BJ (cell line): ENCODE measurements at regions not wholly inside any gene's neighbourhood (a gene's known extent, or its start where the extent isn't known, plus 50 kb on each side); places are given as distances from the start of the nearest gene placed in this dataset.

Experiments
- CTCF ChIA-PET: fragments of 350-600 bp; formaldehyde crosslinking; extraction: SDS; loops from one replicate; lab custom pipeline; 2021; ENCODE audit warnings: antibody characterized with exemption, inconsistent platforms; lab: Yijun Ruan, JAX
- POLR2A ChIA-PET: fragments of 300-600 bp; sonication (Branson Sonifier 250); formaldehyde crosslinking; extraction: SDS; loops from one replicate; lab custom pipeline; 2021; ENCODE audit warnings: antibody characterized with exemption; lab: Charles Lee
- DNase-seq: peaks from one replicate; pipeline ENCODE4 v3.0.0-alpha.2; 2011; ENCODE audit warnings: low read depth
- H3K27me3 ChIP-seq: 2 replicates; pipeline ENCODE4 v1.6.0; 2011; ENCODE audit warnings: low read length; ENCODE audit not compliant: control insufficient read depth, insufficient read depth
- H3K36me3 ChIP-seq: 2 replicates; pipeline ENCODE4 v1.5.1; 2011; ENCODE audit warnings: low read length; ENCODE audit not compliant: control insufficient read depth, insufficient read depth
- H3K4me3 ChIP-seq: 2 replicates; pipeline ENCODE4 v1.5.1; 2011; ENCODE audit warnings: low read depth, mild to moderate bottlenecking, control low read depth, low read length
- TF ChIP-seq, protein P1 (sequence below): IDR thresholded peaks from 2 replicates; pipeline ENCODE4 v1.5.1; 2011; ENCODE audit warnings: low read depth, mild to moderate bottlenecking, control low read depth, inconsistent platforms, low read length, moderate library complexity; ENCODE audit not compliant: insufficient read depth

DNA sequence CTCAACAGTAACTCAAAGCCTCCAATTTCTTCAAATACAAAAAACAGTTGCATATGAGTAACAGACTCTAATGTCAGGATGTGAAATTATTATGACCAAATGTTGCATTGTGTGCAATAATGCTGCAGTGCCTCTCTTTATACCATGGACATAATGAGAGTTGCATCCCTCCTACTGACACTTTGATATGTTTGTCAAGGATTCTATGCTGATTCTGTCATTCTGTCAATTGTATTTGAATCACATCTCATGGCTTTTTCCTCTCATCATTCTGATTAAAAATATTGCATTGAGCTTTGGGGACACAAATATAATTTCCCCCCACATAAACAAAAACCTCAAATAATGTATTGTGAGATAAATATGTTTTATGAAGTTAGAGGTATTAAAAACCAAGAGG is 84.6 kb upstream of the SGCE start:
- POLR2A ChIA-PET, result no interaction called here
- no peak overlapping the region for H3K4me3 ChIP-seq
- TF ChIP-seq, protein P1, sequence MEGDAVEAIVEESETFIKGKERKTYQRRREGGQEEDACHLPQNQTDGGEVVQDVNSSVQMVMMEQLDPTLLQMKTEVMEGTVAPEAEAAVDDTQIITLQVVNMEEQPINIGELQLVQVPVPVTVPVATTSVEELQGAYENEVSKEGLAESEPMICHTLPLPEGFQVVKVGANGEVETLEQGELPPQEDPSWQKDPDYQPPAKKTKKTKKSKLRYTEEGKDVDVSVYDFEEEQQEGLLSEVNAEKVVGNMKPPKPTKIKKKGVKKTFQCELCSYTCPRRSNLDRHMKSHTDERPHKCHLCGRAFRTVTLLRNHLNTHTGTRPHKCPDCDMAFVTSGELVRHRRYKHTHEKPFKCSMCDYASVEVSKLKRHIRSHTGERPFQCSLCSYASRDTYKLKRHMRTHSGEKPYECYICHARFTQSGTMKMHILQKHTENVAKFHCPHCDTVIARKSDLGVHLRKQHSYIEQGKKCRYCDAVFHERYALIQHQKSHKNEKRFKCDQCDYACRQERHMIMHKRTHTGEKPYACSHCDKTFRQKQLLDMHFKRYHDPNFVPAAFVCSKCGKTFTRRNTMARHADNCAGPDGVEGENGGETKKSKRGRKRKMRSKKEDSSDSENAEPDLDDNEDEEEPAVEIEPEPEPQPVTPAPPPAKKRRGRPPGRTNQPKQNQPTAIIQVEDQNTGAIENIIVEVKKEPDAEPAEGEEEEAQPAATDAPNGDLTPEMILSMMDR, result no peak
- DNase-seq, result no peak
- no peaks in the 10 kb centered on the region for H3K36me3 ChIP-seq
- H3K27me3 ChIP-seq, result no peaks in the 10 kb centered on the region; the same call in 1 of the 2 replicates
- CTCF ChIA-PET, result no interaction called here

DNA sequence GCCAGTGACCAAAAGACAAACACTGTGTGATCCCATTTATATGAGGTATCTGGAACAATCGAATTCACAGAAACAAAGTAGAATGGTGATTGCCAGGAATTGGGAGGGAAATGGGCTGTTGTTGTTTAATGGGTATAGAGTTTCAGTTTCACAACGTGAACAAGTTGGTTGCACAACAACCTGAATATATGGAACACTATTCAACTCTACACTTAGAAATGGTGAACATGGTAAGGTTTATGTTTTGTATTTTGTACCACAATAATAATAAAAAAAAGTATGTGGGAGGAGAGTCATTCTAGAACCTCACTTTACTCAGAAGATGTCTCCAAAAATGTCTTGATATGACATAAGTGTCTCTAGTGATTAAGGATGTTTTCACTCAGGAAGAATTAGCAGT is 85.2 kb upstream of the SGCE start:
- CTCF ChIA-PET, result no interaction called here
- no peak for DNase-seq
- Histone ChIP-seq H3K27me3 (no peaks in the 10 kb centered on the region; the same call in 1 of the 2 replicates), H3K36me3 (no peaks in the 10 kb centered on the region), H3K4me3 (no peak overlapping the region)
- POLR2A ChIA-PET, result no interaction called here
- TF ChIP-seq, protein P1, result no peak

DNA sequence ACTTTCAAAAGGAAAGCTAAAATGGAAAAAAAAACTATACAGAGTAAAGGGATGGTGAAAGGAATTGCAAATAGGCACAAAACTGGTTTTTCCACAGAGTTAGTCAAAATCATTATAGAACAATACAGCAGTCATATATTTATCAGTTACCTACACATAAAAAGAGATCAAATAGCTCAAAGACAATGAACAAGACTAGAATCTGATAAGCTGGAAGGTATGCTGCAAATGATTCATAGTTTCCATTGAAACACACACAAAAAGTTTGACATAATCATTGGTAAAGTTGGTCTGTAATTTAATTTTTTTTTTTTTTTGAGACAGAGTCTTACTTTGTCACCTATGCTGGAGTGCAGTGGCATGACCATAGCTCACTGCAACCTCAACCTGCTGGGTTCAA is 92.4 kb upstream of the SGCE start:
- TF ChIP-seq, protein P1, result no peak
- CTCF ChIA-PET, result interaction anchor here (0.8 kb wide), 1 partner anchor 124 kb away, joined by 3 read pairs; no protein-coding TSS in a partner anchor
- no peaks in the 10 kb centered on the region for H3K27me3 ChIP-seq
- no peak for DNase-seq
- H3K36me3 ChIP-seq, result no peaks in the 10 kb centered on the region
- POLR2A ChIA-PET, result no interaction called here
- H3K4me3 ChIP-seq, result no peak overlapping the region

DNA sequence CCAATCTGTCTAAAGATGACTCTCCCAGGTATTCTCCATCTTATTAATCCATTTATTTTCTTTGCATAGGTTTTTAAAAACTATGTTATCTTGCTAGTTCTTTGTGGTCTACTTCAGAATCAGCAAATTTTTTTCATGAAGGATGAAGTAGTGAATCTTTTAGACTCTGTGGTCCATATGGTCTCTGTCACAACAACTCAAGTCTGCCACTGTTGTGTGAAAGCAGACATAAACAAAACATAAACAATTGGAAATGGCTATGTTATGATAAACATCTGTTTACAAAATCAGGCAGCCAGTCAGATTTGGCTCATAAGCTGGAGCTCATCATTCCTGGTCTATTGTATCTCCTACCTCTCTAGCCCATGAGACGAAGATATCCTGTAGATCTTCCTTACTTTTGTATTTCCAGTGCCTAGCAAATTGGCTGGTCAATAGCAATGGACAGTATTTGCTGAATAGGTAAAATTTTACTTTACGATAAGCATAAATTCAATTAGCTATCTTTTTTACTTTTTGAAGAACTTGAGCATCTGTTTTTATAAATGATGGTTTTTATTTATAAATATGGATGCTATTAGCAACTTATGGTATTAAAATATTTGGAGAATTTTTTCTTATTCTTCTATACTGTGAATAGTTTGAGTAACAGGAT is 104.6 kb upstream of the SGCE start:
- Histone ChIP-seq H3K4me3 (no peak overlapping the region), H3K27me3 (no peaks in the 10 kb centered on the region), H3K36me3 (no peaks in the 10 kb centered on the region)
- ChIA-PET CTCF (no interaction called here), POLR2A (no interaction called here)
- no peak for DNase-seq
- TF ChIP-seq, protein P1, result no peak

DNA sequence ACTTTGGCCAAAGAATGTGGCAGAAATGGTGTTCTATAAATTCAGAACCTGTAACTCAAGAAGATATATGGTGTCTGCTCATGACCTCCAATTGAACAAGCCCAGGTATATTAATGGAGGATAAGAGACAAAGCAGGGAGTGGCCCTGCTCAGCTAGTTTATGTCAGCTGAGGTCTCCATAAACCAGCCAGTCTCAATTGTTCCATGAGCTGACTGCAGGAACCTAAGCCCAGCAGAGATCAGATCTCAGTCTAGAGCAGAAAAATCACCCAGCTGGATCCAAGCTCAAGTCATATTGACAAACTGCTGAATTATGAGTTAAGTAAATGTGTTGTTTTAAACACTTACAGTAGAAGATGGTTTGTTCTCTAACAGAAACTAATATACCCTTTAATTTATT is 105.5 kb upstream of the SGCE start:
- no peaks in the 10 kb centered on the region for H3K27me3 ChIP-seq
- TF ChIP-seq, protein P1, result no peak
- no peak overlapping the region for H3K4me3 ChIP-seq
- DNase-seq, result no peak
- ChIA-PET CTCF (no interaction called here), POLR2A (no interaction called here)
- H3K36me3 ChIP-seq, result no peaks in the 10 kb centered on the region
